Ectodermal cell (in vitro differentiated cells): ENCODE measurements at regions not wholly inside any gene's neighbourhood (a gene's known extent, or its start where the extent isn't known, plus 50 kb on each side); places are given as distances from the start of the nearest gene placed in this dataset.

Experiments used
- H3K27ac ChIP-seq: 2 replicates; pipeline ENCODE4 v1.7.0; 2013; ENCODE audit warnings: mild to moderate bottlenecking, low read depth, low read length; ENCODE audit not compliant: insufficient read depth, poor library complexity, severe bottlenecking
- H3K27me3 ChIP-seq: 2 replicates; pipeline ENCODE4 v1.7.0; 2013; ENCODE audit warnings: mild to moderate bottlenecking, low read length; ENCODE audit not compliant: insufficient read depth, control insufficient read depth, poor library complexity, severe bottlenecking
- H3K36me3 ChIP-seq: one replicate; pipeline ENCODE4 v1.7.0; 2013; ENCODE audit warnings: low read length; ENCODE audit not compliant: control insufficient read depth, insufficient read depth
- H3K4me1 ChIP-seq: one replicate; pipeline ENCODE4 v1.7.0; 2013; ENCODE audit warnings: low read length; ENCODE audit not compliant: control insufficient read depth, insufficient read depth
- H3K4me3 ChIP-seq: 2 replicates; pipeline ENCODE4 v1.7.0; 2013; ENCODE audit warnings: low read depth, low read length, control low read depth; ENCODE audit not compliant: insufficient read depth
- H3K9me3 ChIP-seq: 2 replicates; pipeline ENCODE4 v1.7.0; 2013; ENCODE audit warnings: mild to moderate bottlenecking, low read length, moderate library complexity; ENCODE audit not compliant: control insufficient read depth
- WGBS, 2 experiments: methylation state at CpG; one replicate each; pipeline ENCODE4 v1.1.7; 2013; ENCODE audit warnings: missing lambda C conversion rate in 2 of 2; 5-methylcytosine and 5-hydroxymethylcytosine counted together

DNA sequence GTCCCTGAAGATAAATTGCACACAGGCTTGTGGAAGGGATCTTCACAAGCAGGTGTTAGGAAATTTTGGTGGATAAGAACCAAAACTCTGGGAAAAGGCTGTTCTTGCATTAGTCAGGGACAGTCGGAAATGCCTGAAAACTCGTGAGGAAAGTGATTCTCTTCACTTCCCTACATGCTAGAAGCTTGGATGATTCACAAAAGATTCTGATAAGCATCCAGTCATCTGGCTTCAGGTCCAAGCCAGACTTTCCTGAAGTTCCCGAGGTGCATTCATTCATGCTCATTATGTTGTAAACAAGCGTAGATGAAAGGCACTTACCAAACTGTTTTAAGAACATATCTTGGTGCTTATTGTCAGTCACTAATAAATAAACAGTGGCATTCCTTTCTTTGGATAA lies 1028.7 kb downstream of the NTRK3 start:
- whole genome bisulfite sequencing, 2 experiments, result 79 to 81% methylated on average over 4 of the region's 4 CpGs
- no peaks in the 10 kb centered on the region for H3K36me3 ChIP-seq
- no peak overlapping the region for H3K27ac ChIP-seq
- H3K4me3 ChIP-seq, result no peak overlapping the region
- no peaks in the 10 kb centered on the region for H3K9me3 ChIP-seq
- H3K4me1 ChIP-seq, result no peaks in the 10 kb centered on the region
- no peaks in the 10 kb centered on the region for H3K27me3 ChIP-seq

DNA sequence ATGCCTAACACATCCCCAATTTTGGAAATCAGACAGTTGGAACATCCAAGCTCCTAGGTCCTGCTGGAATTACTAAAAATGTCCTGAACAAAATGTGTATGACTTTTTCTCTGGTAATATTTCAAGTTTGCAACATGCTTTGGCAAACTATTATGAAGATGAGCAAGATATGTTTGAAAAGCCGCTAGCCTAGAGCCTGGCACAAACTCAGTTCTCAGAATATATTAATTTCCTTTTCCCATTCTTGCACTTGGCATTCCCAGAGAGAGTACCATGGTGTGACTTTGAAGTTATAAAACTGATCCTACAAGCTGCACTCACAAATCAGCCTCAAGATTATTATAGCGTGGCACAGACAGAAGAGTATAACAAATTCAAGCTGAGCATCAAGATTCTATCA lies 1031.1 kb downstream of the NTRK3 start:
- no peaks in the 10 kb centered on the region for H3K9me3 ChIP-seq
- no peaks in the 10 kb centered on the region for H3K36me3 ChIP-seq
- no peaks in the 10 kb centered on the region for H3K27me3 ChIP-seq
- H3K27ac ChIP-seq, result no peak overlapping the region
- 52 to 61% methylated on average over 2 of the region's 2 CpGs for WGBS, 2 experiments
- H3K4me1 ChIP-seq, result no peaks in the 10 kb centered on the region
- H3K4me3 ChIP-seq, result no peak overlapping the region

DNA sequence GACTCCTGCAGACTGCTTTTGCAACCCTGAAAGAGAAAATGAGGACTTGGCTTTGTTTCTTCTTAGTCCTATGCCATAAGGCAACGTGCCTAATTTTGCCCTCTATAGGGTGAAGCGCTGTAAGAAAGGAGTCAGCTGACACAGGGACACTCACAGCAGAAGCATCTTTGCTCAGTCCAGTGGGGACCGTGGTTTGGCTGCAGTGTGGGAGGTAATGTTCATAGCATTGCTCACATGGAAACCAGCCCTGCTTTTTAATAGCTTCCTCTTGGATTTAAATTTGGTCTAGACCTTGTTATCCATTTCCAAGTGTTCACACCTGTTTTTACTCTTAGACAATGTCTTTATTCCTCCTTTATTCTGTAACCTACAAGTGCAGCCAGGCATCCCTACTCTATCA lies 1032.1 kb downstream of the NTRK3 start:
- Histone ChIP-seq H3K27ac (no peak overlapping the region), H3K4me1 (no peaks in the 10 kb centered on the region), H3K4me3 (no peak overlapping the region), H3K27me3 (no peaks in the 10 kb centered on the region), H3K36me3 (no peaks in the 10 kb centered on the region), H3K9me3 (no peaks in the 10 kb centered on the region)
- WGBS, 2 experiments, result 93 to 97% methylated on average over 3 of the region's 3 CpGs

DNA sequence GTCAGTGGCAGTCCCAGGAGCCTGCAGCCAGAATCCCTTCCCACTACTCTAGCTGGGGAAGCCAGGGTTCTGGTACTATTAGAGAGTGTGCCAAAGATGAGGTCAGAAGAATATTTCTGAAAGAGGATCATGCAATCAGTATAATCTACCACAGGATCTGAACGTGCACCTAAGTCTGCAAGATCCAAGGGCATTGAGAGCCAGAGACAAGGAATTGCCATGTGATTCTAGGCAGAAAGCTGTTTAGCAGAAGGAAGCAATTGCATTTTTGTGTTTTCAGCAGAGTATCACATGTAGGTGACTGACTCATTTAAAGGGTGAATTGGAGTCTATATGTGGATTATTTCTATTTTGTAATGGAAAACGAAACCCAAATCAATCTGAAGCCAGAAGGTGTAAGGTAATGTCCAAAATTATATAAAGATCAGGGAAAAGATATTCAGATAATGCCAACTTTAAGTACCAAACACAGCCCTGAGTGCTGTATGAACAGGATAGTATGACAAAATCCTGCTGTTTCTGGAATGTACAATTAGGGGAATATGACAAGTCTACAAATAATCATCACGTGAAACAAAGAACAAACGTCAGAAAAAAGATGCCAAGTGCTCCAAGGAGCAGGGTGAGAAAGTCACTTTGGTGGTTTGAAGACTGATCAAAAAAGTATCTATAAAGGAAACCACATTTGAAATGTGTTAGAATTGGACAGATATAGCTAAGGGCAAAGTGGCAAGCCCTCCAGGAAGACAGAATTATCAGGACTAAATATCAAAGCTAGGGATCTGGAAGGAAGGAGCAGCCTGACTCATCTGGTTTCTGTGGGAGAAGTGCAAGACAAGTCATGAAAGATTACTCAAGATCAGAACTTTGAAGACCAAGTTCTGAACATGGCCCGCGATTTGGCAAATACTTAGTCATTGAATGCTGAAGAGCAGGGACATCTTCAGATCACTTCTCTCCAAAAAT lies 1036.6 kb downstream of the NTRK3 start:
- WGBS, 2 experiments, result 94 to 95% methylated on average over 6 of the region's 6 CpGs
- Histone ChIP-seq H3K36me3 (no peaks in the 10 kb centered on the region), H3K4me1 (no peaks in the 10 kb centered on the region), H3K27ac (no peak overlapping the region), H3K4me3 (no peak overlapping the region), H3K9me3 (no peaks in the 10 kb centered on the region), H3K27me3 (no peaks in the 10 kb centered on the region)

DNA sequence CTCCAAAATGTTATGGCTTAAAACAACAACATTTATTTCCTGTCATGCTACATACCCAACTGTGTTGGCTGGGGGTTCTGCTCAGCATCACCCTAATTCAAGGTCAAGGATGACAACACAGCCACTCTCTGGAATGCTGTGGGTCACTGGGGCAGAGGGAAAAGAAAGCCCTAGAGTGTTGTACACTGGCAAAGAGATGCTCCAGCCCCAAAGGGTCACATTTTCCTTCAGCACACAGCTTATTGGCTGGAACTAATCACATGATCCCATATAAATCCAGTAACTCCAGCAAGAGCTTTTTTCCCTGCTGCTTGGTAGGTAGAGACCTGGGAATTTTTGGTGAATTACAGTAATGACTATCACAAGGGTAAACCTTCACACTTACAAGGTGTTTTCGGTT lies 1041.4 kb downstream of the NTRK3 start:
- Histone ChIP-seq H3K4me3 (no peak overlapping the region), H3K27ac (no peak overlapping the region), H3K9me3 (no peaks in the 10 kb centered on the region), H3K36me3 (no peaks in the 10 kb centered on the region), H3K27me3 (no peaks in the 10 kb centered on the region), H3K4me1 (peaks cover 9% of the 10 kb centered on the region)
- WGBS, 2 experiments, result 91 to 100% methylated on average over 1 of the region's 1 CpG

DNA sequence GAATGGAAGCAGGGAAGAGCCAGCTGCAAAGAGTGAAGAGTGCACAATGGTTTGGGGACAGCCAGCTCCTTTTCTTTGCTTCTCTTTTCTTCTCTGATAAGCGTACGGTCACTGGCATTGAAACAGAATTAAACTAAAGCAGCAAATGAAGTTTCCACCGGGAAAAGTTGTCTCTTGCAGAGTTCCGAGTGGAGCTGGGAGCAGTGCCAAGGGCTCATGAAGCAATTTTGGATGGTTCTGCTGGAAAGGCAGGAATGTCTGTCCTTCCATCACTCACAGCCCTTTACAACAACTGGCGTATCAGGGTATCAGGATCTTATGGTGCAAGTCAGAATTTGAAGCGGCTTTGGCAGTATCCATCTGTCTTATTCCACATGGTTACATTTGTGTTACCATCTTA lies 1042.9 kb downstream of the NTRK3 start:
- no peaks in the 10 kb centered on the region for H3K36me3 ChIP-seq
- no peaks in the 10 kb centered on the region for H3K9me3 ChIP-seq
- WGBS, 2 experiments, result 71 to 80% methylated on average over 6 of the region's 6 CpGs
- no peaks in the 10 kb centered on the region for H3K27me3 ChIP-seq
- H3K4me3 ChIP-seq, result no peak overlapping the region
- H3K27ac ChIP-seq, result peak overlapping the region; percentile 71
- peaks cover 9% of the 10 kb centered on the region for H3K4me1 ChIP-seq

DNA sequence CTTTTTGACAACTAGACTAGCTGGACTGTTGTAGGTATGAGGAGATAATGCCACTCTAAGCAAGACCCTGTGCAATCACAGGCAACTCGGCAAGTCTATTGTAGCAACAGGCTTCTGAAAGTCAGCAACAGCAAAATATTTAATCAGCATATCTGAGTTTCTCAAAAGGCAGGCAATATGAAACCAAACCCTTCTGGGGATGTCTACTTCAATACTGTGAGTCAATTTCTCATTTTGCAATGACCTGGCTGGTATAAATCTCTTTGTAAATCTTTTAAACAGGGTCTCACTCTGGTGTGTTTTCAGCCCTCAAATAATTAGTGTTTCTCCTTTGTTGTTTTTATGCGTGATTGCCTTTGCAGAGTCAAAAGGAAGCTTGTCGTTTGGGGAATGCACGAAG lies 1044.5 kb downstream of the NTRK3 start:
- Histone ChIP-seq H3K36me3 (no peaks in the 10 kb centered on the region), H3K27me3 (no peaks in the 10 kb centered on the region), H3K4me1 (peaks cover 9% of the 10 kb centered on the region), H3K4me3 (no peak overlapping the region), H3K27ac (no peak overlapping the region), H3K9me3 (no peaks in the 10 kb centered on the region)
- 73 to 83% methylated on average over 4 of the region's 4 CpGs for WGBS, 2 experiments

DNA sequence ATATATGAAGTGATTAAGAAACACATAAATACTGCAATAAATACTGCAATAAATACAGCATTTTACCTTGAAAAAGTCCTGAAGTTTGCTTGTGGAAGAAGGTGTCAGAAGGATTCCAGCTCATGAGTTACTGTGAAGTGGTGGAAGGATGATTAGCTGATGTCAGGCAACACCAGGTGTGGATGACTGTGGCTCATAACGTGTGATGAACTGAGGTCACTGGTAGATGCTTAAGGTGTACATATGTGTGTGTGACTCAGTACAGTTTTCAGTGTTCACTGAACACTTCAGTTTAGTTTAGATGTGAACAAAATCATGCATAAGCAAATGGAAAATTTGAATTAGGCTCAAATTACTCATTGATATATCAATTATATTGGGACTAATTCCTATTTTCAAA lies 1045.0 kb downstream of the NTRK3 start:
- Histone ChIP-seq H3K27ac (no peak overlapping the region), H3K36me3 (no peaks in the 10 kb centered on the region), H3K27me3 (no peaks in the 10 kb centered on the region), H3K4me3 (no peak overlapping the region), H3K4me1 (peaks cover 9% of the 10 kb centered on the region), H3K9me3 (no peaks in the 10 kb centered on the region)
- 88 to 94% methylated on average over 1 of the region's 1 CpG for WGBS, 2 experiments

DNA sequence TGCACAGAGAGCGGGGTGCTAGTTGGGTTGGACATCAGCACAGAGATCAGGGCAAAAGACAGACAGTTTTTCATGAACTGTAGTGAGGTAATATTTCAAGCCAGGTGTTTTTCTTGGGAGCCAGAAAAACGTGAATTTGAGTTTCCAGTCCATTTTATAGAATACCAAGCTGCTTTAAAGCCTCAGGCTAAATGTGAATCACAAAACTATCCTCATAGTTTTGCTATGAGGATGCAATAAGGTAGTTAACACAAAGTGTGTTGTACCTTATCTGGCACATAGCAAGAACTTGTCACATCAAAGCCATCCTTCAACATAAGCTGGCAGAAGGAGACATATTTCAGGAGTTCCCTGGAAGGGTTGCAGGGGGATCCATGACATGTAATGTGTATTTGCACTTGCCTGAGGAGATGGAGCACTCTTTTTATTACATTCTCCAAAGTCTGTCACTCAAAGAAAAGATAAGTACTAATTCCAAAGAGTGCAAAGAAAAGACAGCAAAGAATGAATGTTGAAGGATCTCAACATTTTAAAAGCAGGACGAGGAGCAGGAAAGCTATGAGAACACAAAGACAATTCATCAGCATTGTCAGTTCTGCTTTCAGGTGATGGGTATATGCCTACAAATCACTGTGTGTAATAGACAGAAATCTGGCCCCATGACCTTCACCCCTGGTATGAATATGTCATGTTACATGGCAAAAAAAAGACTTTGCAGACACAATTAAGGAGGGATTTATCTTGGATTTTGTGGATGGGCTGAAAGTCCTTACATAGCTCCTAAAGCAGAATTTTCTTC lies 1046.4 kb downstream of the NTRK3 start:
- no peaks in the 10 kb centered on the region for H3K36me3 ChIP-seq
- WGBS, 2 experiments, result 87 to 93% methylated on average over 3 of the region's 3 CpGs
- no peaks in the 10 kb centered on the region for H3K27me3 ChIP-seq
- H3K27ac ChIP-seq, result no peak overlapping the region
- H3K4me3 ChIP-seq, result no peak overlapping the region
- no peaks in the 10 kb centered on the region for H3K9me3 ChIP-seq
- peaks cover 9% of the 10 kb centered on the region for H3K4me1 ChIP-seq

DNA sequence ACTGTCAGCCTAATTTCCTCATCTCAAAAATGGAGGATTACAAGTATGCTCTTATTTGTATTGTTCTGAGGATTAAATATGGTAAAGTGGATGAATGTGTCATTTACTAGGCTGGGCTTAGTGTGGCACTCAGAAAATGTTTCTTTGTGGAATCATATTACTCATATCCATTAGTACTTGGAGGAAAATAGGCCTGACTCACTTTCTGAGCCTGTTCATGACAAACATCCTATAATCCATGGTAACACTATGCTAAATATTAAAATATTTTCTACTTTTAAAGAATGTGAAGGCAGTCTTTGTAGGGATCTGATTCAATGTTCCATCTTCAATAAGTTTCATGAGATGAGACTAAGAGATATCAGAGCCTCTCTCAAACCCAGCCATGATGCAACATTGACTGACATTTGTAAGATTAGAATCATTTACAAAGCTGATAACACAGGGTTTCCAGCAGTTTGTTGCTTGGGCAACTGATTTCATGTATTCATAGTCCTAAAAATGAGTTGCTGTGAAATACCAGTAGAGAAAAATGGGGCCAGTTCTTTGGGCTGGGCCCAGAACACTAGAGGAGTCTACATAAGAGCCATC lies 1048.5 kb downstream of the NTRK3 start:
- Histone ChIP-seq H3K27me3 (no peaks in the 10 kb centered on the region), H3K36me3 (no peaks in the 10 kb centered on the region), H3K9me3 (no peaks in the 10 kb centered on the region), H3K4me1 (no peaks in the 10 kb centered on the region), H3K27ac (no peak overlapping the region), H3K4me3 (no peak overlapping the region)
